ENCODE measurements at regions not wholly inside any gene's neighbourhood (a gene's known extent, or its start where the extent isn't known, plus 50 kb on each side); places are given as distances from the start of the nearest gene placed in this dataset.
"Not testable (repeated sequence)": the region's sequence is repeated elsewhere in the genome, so short reads cannot be mapped to it uniquely, and the experiment has no call there.

GRCh38 chr11:96863520-96863919 lies 473.7 kb downstream of the JRKL start:
- no peak overlapping the region for H3K27ac ChIP-seq
- H3K4me3 ChIP-seq = no peak overlapping the region

GRCh38 chr11:96865020-96865419 lies 475.2 kb downstream of the JRKL start:
- Histone ChIP-seq H3K27ac (no peak overlapping the region), H3K4me3 (no peak overlapping the region)

- H3K27ac ChIP-seq = no peak overlapping the region
Observed at GRCh38 chr11:96869207-96869606, 479.4 kb downstream of the JRKL start.

GRCh38 chr11:96875712-96876111 lies 485.9 kb downstream of the JRKL start:
- Histone ChIP-seq H3K4me3 (no peak overlapping the region), H3K27ac (no peak overlapping the region)

More at GRCh38 chr11:96869207-96869606, 479.4 kb downstream of the JRKL start:
- H3K4me3 ChIP-seq = no peak overlapping the region

GRCh38 chr11:96878299-96879051 lies 488.7 kb downstream of the JRKL start:
- H3K27ac ChIP-seq = no peak overlapping the region
- no peak overlapping the region for H3K4me3 ChIP-seq

- H3K27ac ChIP-seq, H3K4me3 ChIP-seq: not testable (repeated sequence)
Observed at GRCh38 chr11:96882622-96883021, 492.8 kb downstream of the JRKL start.

- H3K27ac ChIP-seq = no peak overlapping the region
- H3K4me3 ChIP-seq = no peak overlapping the region
Observed at GRCh38 chr11:96885405-96885804, 495.6 kb downstream of the JRKL start.

GRCh38 chr11:96885912-96886311 lies 496.1 kb downstream of the JRKL start:
- Histone ChIP-seq H3K27ac (no peak overlapping the region), H3K4me3 (no peak overlapping the region)

- Histone ChIP-seq H3K27ac (no peak overlapping the region), H3K4me3 (no peak overlapping the region)
Observed at GRCh38 chr11:96893988-96894387, 504.2 kb downstream of the JRKL start.

GRCh38 chr11:96894587-96894986 lies 504.8 kb downstream of the JRKL start:
- H3K27ac ChIP-seq = no peak overlapping the region
- H3K4me3 ChIP-seq = no peak overlapping the region

GRCh38 chr11:96899971-96900370 lies 510.2 kb downstream of the JRKL start:
- no peak overlapping the region for H3K4me3 ChIP-seq

GRCh38 chr11:96905143-96905542 lies 515.3 kb downstream of the JRKL start:
- no peak overlapping the region for H3K4me3 ChIP-seq
- no peak overlapping the region for H3K27ac ChIP-seq

More at GRCh38 chr11:96899971-96900370, 510.2 kb downstream of the JRKL start:
- no peak overlapping the region for H3K27ac ChIP-seq

- H3K27ac ChIP-seq = no peak overlapping the region
- no peak overlapping the region for H3K4me3 ChIP-seq
Observed at GRCh38 chr11:96905663-96906062, 515.9 kb downstream of the JRKL start.

GRCh38 chr11:96906476-96906875 lies 516.7 kb downstream of the JRKL start:
- H3K27ac ChIP-seq = no peak overlapping the region

GRCh38 chr11:96925862-96926261 lies 536.0 kb downstream of the JRKL start:
- H3K4me3 ChIP-seq = no peak overlapping the region
- no peak overlapping the region for H3K27ac ChIP-seq

More at GRCh38 chr11:96906476-96906875, 516.7 kb downstream of the JRKL start:
- no peak overlapping the region for H3K4me3 ChIP-seq

- no peak overlapping the region for H3K4me3 ChIP-seq
- no peak overlapping the region for H3K27ac ChIP-seq
Observed at GRCh38 chr11:96940227-96940626, 550.4 kb downstream of the JRKL start.

- Histone ChIP-seq H3K4me3 (no peak overlapping the region), H3K27ac (no peak overlapping the region)
Observed at GRCh38 chr11:96942855-96943254, 553.0 kb downstream of the JRKL start.

- no peak overlapping the region for H3K4me3 ChIP-seq
- H3K27ac ChIP-seq = no peak overlapping the region
Observed at GRCh38 chr11:96943970-96944369, 554.2 kb downstream of the JRKL start.

- H3K27ac ChIP-seq = no peak overlapping the region
- no peak overlapping the region for H3K4me3 ChIP-seq
Observed at GRCh38 chr11:96948066-96948465, 558.3 kb downstream of the JRKL start.

GRCh38 chr11:96949464-96949863 lies 559.7 kb downstream of the JRKL start:
- H3K27ac ChIP-seq = no peak overlapping the region
- no peak overlapping the region for H3K4me3 ChIP-seq

- H3K27ac ChIP-seq = no peak overlapping the region
Observed at GRCh38 chr11:96954587-96955242, 564.9 kb downstream of the JRKL start.

More at GRCh38 chr11:96954587-96955242, 564.9 kb downstream of the JRKL start:
- H3K4me3 ChIP-seq = no peak overlapping the region
